Motor neuron (in vitro differentiated cells): ENCODE measurements at regions not wholly inside any gene's neighbourhood (a gene's known extent, or its start where the extent isn't known, plus 50 kb on each side); places are given as distances from the start of the nearest gene placed in this dataset.
A peak's percentile ranks its signal among the peaks of the same experiment; 100 is the strongest.

ENCODE experiments used
- ATAC-seq, 8 experiments: fragments of 200-7000 bp; cut with Tn5 transposase; replicated peaks in 6 of 8; 2 replicates each; pipeline ENCODE4 v1.8.0; 2021; ENCODE audit warnings: mild to moderate bottlenecking in 8 of 8, moderate library complexity in 8 of 8
- H3K27ac ChIP-seq, 2 donors: fragments of 250-450 bp; sonication (Bioruptor Pico); 2 replicates each; pipeline ENCODE4 v1.9.0; 2021; ENCODE audit warnings: antibody characterized with exemption in 2 of 2, mild to moderate bottlenecking in 2 of 2, moderate library complexity in 1 of 2
- H3K4me1 ChIP-seq, 2 donors: fragments of 250-450 bp; sonication (Bioruptor Pico); replicated peaks in 1 of 2; 2 replicates each; pipeline ENCODE4 v1.6.1; 2021; ENCODE audit warnings: antibody characterized with exemption in 2 of 2, mild to moderate bottlenecking in 2 of 2, moderate library complexity in 1 of 2
- H3K4me3 ChIP-seq, 5 donors: fragments of 250-450 bp; sonication (Bioruptor Pico); 2 replicates each; pipeline ENCODE4 v1.9.0; 2021; ENCODE audit warnings: antibody characterized with exemption in 5 of 5, mild to moderate bottlenecking in 5 of 5, moderate library complexity in 4 of 5
- WGBS, 10 experiments: fragments of 450-650 bp; shearing (Covaris generic); methylation state at CpG; one replicate each; pipeline ENCODE4 v1.0.0; 2022; 5-methylcytosine and 5-hydroxymethylcytosine counted together
- in situ Hi-C, 9 experiments: fragments of 400-800 bp; cut with MboI; loops; one replicate each; pipeline ENCODE4 v1.15.0; 2021; ENCODE audit warnings: low sequenced_read_pairs in 9 of 9, low pct_unique_long_range_greater_than_20kb in 2 of 9; ENCODE audit not compliant: unreplicated experiment in 9 of 9

DNA sequence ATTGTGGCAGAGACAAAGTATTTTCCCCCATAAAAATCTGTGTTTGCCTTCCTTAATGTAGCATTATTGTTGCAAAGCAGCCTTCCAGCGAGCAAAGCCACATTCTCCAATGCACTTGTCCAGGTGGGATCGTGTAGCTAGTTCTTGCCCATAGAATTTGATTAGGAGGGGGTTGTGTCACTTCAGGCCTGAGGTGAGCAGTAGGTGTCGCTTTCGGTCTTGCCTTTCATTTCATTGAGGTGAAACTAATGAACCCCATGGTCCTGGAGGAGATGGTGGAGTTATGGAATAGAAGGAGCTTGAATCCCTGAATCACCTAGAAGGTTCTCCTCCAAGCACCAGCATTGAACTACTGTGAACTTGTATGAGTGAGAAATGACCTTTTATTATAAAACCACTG is 318.9 kb upstream of the PBX1 start:
- Histone ChIP-seq H3K27ac (no peak overlapping the region), H3K4me1 (peaks cover 0 to under 1% of the 10 kb centered on the region in 2 donors), H3K4me3 (no peak overlapping the region)
- 40 to 91% (median 80%) methylated on average over 1 to 4 of the region's 4 CpGs; no CpG with 5 or more reads in 3 of the 10 experiments for WGBS, 10 experiments
- in situ Hi-C loops = no loop called here
- ATAC-seq = no peak

DNA sequence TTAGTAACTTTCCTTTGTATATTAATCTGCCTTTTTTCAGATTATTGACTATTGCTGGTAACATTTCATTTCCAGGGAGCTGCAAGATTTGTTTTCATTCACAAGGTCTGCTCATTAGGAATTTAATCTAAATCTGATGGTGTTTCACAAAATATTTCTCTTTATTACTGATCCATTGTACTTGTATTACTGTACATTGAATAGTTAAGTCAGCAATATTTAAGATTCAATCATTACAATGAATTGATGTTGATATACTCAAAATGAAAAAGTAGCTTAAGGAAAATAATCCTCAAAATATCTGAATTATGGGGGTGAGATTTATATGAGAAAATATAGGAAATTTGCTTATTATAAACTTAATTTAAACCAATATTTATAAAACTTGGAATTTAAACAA is 308.6 kb upstream of the PBX1 start:
- in situ Hi-C loops = no loop called here
- ATAC-seq = no peak
- Histone ChIP-seq H3K27ac (no peak overlapping the region), H3K4me1 (peaks cover 2 to 11% of the 10 kb centered on the region in 2 donors), H3K4me3 (no peak overlapping the region)

GRCh38 chr1:164256456-164256855 is 302.5 kb upstream of the PBX1 start:
- ATAC-seq = no peak
- Histone ChIP-seq H3K4me1 (peaks cover 0 to 4% of the 10 kb centered on the region in 2 donors), H3K4me3 (no peak overlapping the region), H3K27ac (no peak overlapping the region)
- 8 to 84% (median 73%) methylated on average over 1 to 3 of the region's 3 CpGs; no CpG with 5 or more reads in 1 of the 10 experiments for WGBS, 10 experiments
- in situ Hi-C loops = no loop called here

DNA sequence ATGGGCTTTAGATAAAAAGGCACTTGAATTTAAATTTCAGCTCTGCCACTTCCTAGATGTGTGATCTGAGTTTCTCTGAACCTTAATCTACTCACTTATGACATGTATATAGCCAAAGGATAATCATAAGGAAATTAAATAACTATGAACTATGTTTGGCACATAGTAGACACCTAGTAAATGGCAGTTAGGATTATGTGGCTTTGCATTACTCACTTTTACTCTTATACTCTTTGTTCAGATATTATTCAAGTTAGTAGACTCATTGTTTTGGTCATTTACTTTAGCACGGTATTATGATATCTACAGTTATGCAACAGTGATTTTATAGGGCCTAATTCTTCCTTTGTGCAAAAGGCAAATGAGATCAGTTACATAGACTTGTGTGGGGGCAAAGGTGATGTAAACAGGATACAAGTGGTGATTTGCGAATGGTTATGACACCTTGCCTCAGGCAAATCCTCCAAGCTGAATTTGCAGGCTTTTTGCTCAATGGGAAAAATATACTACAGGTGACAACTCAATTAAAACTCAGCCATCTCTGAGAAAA is 297.2 kb upstream of the PBX1 start:
- no peak for ATAC-seq
- in situ Hi-C loops = no loop called here
- WGBS, 10 experiments = 12 to 100% (median 90%) methylated on average over 1 to 2 of the region's 2 CpGs; no CpG with 5 or more reads in 2 of the 10 experiments
- no peak overlapping the region for H3K27ac ChIP-seq
- no peak overlapping the region for H3K4me3 ChIP-seq
- peaks cover 0 to 4% of the 10 kb centered on the region in 2 donors for H3K4me1 ChIP-seq

GRCh38 chr1:164263540-164263939 is 295.4 kb upstream of the PBX1 start:
- no peaks in the 10 kb centered on the region for H3K4me1 ChIP-seq
- WGBS, 10 experiments = 49 to 100% (median 90%) methylated on average over 1 to 3 of the region's 3 CpGs
- ATAC-seq = no peak
- in situ Hi-C loops = no loop called here
- no peak overlapping the region for H3K27ac ChIP-seq
- no peak overlapping the region for H3K4me3 ChIP-seq

GRCh38 chr1:164265232-164265631 is 293.8 kb upstream of the PBX1 start:
- in situ Hi-C loops = no loop called here
- no peak for ATAC-seq
- 7 to 89% (median 55%) methylated on average over 1 to 2 of the region's 2 CpGs for WGBS, 10 experiments

DNA sequence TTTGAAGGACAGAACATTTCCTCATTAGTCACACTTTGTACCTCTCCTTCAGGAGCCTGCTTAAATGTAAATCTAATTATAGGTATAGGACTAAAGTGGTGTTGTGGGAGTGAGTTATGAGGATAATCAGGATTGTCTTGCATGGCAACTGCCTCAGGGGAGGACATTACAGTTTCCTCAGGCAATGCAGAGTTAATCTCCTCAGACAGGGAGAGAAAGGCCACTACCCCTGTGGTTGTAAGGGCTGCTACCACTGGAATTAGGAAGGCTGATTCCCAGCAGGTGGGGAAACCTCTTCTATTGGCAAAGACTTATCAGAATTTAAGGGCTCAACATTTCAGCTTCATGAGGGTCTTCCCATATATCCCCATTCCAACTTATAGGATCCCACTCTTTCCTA is 286.8 kb upstream of the PBX1 start:
- in situ Hi-C loops = no loop called here
- no peak overlapping the region for H3K4me3 ChIP-seq
- no peak for ATAC-seq
- no peak overlapping the region for H3K27ac ChIP-seq
- H3K4me1 ChIP-seq = no peaks in the 10 kb centered on the region

More at GRCh38 chr1:164265232-164265631, 293.8 kb upstream of the PBX1 start:
- Histone ChIP-seq H3K4me3 (no peak overlapping the region), H3K27ac (no peak overlapping the region), H3K4me1 (no peaks in the 10 kb centered on the region)

GRCh38 chr1:164296172-164296571 is 262.8 kb upstream of the PBX1 start:
- H3K4me1 ChIP-seq = peaks cover 0 to 14% of the 10 kb centered on the region in 2 donors
- H3K4me3 ChIP-seq = no peak overlapping the region
- WGBS, 10 experiments = 0 to 100% (median 62%) methylated on average over 1 to 7 of the region's 7 CpGs; no CpG with 5 or more reads in 1 of the 10 experiments
- H3K27ac ChIP-seq = no peak overlapping the region
- ATAC-seq = peak in 5 of 8 experiments; percentile 20 to 77 (median 56)
- in situ Hi-C loops = no loop called here

- Histone ChIP-seq H3K4me3 (no peak overlapping the region), H3K4me1 (peaks cover 0 to 6% of the 10 kb centered on the region in 2 donors), H3K27ac (no peak overlapping the region)
- in situ Hi-C loops = no loop called here
- ATAC-seq = no peak
These were observed 250.9 kb upstream of the PBX1 start for GRCh38 chr1:164308101-164308500.

GRCh38 chr1:164310166-164310565 is 248.8 kb upstream of the PBX1 start:
- WGBS, 10 experiments = 0 to 100% (median 60%) methylated on average over 2 to 3 of the region's 3 CpGs
- ATAC-seq = peak in 1 of 8 experiments; percentile 32

GRCh38 chr1:164311377-164311776 is 247.6 kb upstream of the PBX1 start:
- no peak for ATAC-seq
- Histone ChIP-seq H3K4me1 (peaks cover 8 to 13% of the 10 kb centered on the region in 2 donors), H3K27ac (no peak overlapping the region), H3K4me3 (no peak overlapping the region)
- 48 to 83% (median 68%) methylated on average over 2 to 5 of the region's 5 CpGs; no CpG with 5 or more reads in 1 of the 10 experiments for WGBS, 10 experiments
- in situ Hi-C loops = no loop called here

More at GRCh38 chr1:164310166-164310565, 248.8 kb upstream of the PBX1 start:
- Histone ChIP-seq H3K27ac (no peak overlapping the region), H3K4me1 (peaks cover 2 to 7% of the 10 kb centered on the region in 2 donors), H3K4me3 (no peak overlapping the region)
- in situ Hi-C loops = no loop called here

- in situ Hi-C loops = no loop called here
- 2 to 18% (median 5%) methylated on average over 8 to 37 of the region's 56 CpGs for WGBS, 10 experiments
- peak; percentile 69 to 92 (median 86) for ATAC-seq
These were observed 237.9 kb upstream of the PBX1 start for GRCh38 chr1:164320790-164321731.

GRCh38 chr1:164325786-164326185 is 233.2 kb upstream of the PBX1 start:
- in situ Hi-C loops = no loop called here
- ATAC-seq = peak in 5 of 8 experiments; percentile 19 to 61 (median 44)
- H3K27ac ChIP-seq = peak overlapping the region in 1 of 2 donors; percentile 2
- peaks cover 29 to 35% of the 10 kb centered on the region in 2 donors for H3K4me1 ChIP-seq
- 2 to 89% (median 7%) methylated on average over 1 to 6 of the region's 6 CpGs; no CpG with 5 or more reads in 3 of the 10 experiments for WGBS, 10 experiments
- H3K4me3 ChIP-seq = no peak overlapping the region

More at GRCh38 chr1:164320790-164321731, 237.9 kb upstream of the PBX1 start:
- Histone ChIP-seq H3K27ac (peak overlapping the region; percentile 82 to 84), H3K4me1 (peaks cover 27 to 31% of the 10 kb centered on the region in 2 donors), H3K4me3 (peak overlapping the region; percentile 27 to 40 (median 31))
